GM23248 (cell line): ENCODE measurements at regions not wholly inside any gene's neighbourhood (a gene's known extent, or its start where the extent isn't known, plus 50 kb on each side); places are given as distances from the start of the nearest gene placed in this dataset.

Experiments
- EZH2 ChIP-seq: fragments of 200-600 bp; sonication (generic); IDR thresholded peaks from 2 replicates; pipeline ENCODE4 v1.6.1; 2018; ENCODE audit warnings: antibody characterized with exemption, mild to moderate bottlenecking; ENCODE audit not compliant: insufficient read depth, poor library complexity, severe bottlenecking
- EZH2phosphoT487 ChIP-seq: fragments of 200-600 bp; sonication (generic); IDR thresholded peaks from 2 replicates; pipeline ENCODE4 v1.6.1; 2018; ENCODE audit warnings: antibody characterized with exemption, moderate library complexity, mild to moderate bottlenecking, low read depth; ENCODE audit not compliant: insufficient read depth

- TF ChIP-seq EZH2: no peak
- TF ChIP-seq EZH2phosphoT487: no peak
These were observed 182.0 kb upstream of the C21orf91 start for GRCh38 chr21:18000981-18001686.
